ENCODE measurements at regions not wholly inside any gene's neighbourhood (a gene's known extent, or its start where the extent isn't known, plus 50 kb on each side); places are given as distances from the start of the nearest gene placed in this dataset.
A peak's percentile ranks its signal among the peaks of the same experiment; 100 is the strongest.

DNA sequence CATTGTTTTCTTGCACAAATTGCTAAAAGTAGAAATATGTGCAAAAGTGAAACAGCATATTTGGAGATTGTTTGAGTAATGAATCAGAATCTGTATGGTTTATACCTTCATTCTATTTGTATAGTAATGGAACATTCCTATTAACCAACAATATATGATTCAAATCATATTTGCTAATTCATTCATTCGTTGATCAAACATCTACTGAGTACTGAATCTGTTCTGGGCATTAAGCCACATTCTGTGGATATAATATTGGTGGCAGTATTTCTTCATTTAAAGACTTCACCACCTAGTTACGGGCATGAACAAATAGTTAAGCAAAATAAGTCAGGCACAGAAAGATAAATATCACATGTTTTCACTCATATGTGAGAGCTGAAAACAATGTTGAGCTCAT is 385.7 kb downstream of the MTRR start (continued):
- TF ChIP-seq PRRX2 (CRISPR knock-in tag; IDR thresholded peaks at IDR 0.05), result no peak
- no peak for TF ChIP-seq ZNF671 (CRISPR knock-in tag; IDR thresholded peaks at IDR 0.05)
- TF ChIP-seq ATF1 (CRISPR knock-in tag; IDR thresholded peaks at IDR 0.05), result no peak
- TF ChIP-seq GTF2I (CRISPR knock-in tag; conservative IDR thresholded peaks at IDR 0.05), result no peak
- TF ChIP-seq SP1 (CRISPR knock-in tag; conservative IDR thresholded peaks at IDR 0.05), result no peak
- no peak for TF ChIP-seq NR2C2 (CRISPR knock-in tag; IDR thresholded peaks at IDR 0.05)
- TF ChIP-seq CTCF (IDR thresholded peaks at IDR 0.05), result no peak
- no peak for TF ChIP-seq ZNF416 (CRISPR knock-in tag; IDR thresholded peaks at IDR 0.05)
- no peak for TF ChIP-seq ZNF425 (CRISPR knock-in tag; conservative IDR thresholded peaks at IDR 0.05)
- TF ChIP-seq, protein P1, sequence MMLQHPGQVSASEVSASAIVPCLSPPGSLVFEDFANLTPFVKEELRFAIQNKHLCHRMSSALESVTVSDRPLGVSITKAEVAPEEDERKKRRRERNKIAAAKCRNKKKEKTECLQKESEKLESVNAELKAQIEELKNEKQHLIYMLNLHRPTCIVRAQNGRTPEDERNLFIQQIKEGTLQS (CRISPR knock-in tag; conservative IDR thresholded peaks at IDR 0.05), result no peak

GRCh38 chr5:8258801-8259200 is 389.9 kb downstream of the MTRR start:
- ChIA-PET POLR2A (no interaction called here), CTCF (no interaction called here)
- Mint-ChIP-seq H3K9me3 (no peaks in the 10 kb centered on the region), H3K4me1 (peaks cover 12% of the 10 kb centered on the region), H3K27ac (peak overlapping the region; percentile 21; the same call in 1 of the 2 replicates), H3K36me3 (no peaks in the 10 kb centered on the region), H3K27me3 (ENCODE audit: low read depth) (no peaks in the 10 kb centered on the region), H3K4me3 (no peak overlapping the region)
- ATAC-seq (no peak), DNase-seq (ENCODE audit: low spot score) (no peak)
- TF ChIP-seq ZNF317 (CRISPR knock-in tag; IDR thresholded peaks at IDR 0.05; ENCODE audit: borderline replicate concordance, low read depth) (no peak), ZNF232 (CRISPR knock-in tag; IDR thresholded peaks at IDR 0.05) (no peak), KAT7 (CRISPR knock-in tag; IDR thresholded peaks at IDR 0.05; ENCODE audit: borderline replicate concordance) (no peak), NR3C1 (CRISPR knock-in tag; conservative IDR thresholded peaks at IDR 0.05; ENCODE audit: low read depth) (no peak), ATF1 (CRISPR knock-in tag; IDR thresholded peaks at IDR 0.05) (no peak), TCF7 (CRISPR knock-in tag; IDR thresholded peaks at IDR 0.05; ENCODE audit: low read depth) (no peak), RELA (CRISPR knock-in tag; IDR thresholded peaks at IDR 0.05; ENCODE audit: borderline replicate concordance) (no peak), FOXJ3 (CRISPR knock-in tag; IDR thresholded peaks at IDR 0.05; ENCODE audit: borderline replicate concordance) (no peak), ZNF671 (CRISPR knock-in tag; IDR thresholded peaks at IDR 0.05) (no peak), CBFB (CRISPR knock-in tag; IDR thresholded peaks at IDR 0.05; ENCODE audit: low read depth) (no peak), ZNF263 (CRISPR knock-in tag; IDR thresholded peaks at IDR 0.05; ENCODE audit: low read depth) (no peak), NR2C2 (CRISPR knock-in tag; IDR thresholded peaks at IDR 0.05) (no peak), AR (CRISPR knock-in tag; IDR thresholded peaks at IDR 0.05) (no peak), ZNF396 (CRISPR knock-in tag; IDR thresholded peaks at IDR 0.05; ENCODE audit: borderline replicate concordance) (no peak)
- TF ChIP-seq, protein P1 (CRISPR knock-in tag; conservative IDR thresholded peaks at IDR 0.05), result no peak
